ENCODE measurements at regions not wholly inside any gene's neighbourhood (a gene's known extent, or its start where the extent isn't known, plus 50 kb on each side); places are given as distances from the start of the nearest gene placed in this dataset.
A peak's percentile ranks its signal among the peaks of the same experiment; 100 is the strongest.

DNA sequence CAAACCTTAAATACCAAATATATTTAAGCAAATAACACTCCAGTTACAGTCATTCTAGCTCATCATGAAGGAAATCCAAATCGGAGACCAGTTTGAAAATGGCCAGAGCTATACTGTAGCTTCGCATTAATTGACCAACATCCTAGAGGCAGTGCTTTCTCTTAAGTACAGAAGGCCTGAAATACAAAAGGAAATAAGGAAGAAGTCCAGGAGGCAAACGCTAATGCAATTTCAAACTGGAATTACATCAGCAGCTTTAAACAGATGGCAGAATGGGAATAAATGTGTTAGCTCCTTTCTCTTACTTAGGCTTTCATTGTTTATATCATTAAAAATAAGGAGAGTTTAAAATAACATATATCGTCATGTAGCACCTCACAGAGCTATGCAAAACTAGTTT is 197.0 kb downstream of the SEC61B start:
- WGBS (ENCODE audit: insufficient coverage, low coverage, missing lambda C conversion rate) = 0% methylated on average over 4 of the region's 4 CpGs
- H3K4me2 ChIP-seq (ENCODE audit: insufficient read depth, low read length) = no peak overlapping the region
- intact Hi-C loops (cut with micrococcal nuclease) (no loop called here), in situ Hi-C loops (cut with MboI) (no loop called here)
- POLR2A ChIA-PET = interaction anchor here (0.8 kb wide), 1 partner anchor 92 kb away, joined by 3 read pairs; no protein-coding TSS in a partner anchor
- no peaks in the 10 kb centered on the region for H3K79me2 ChIP-seq (ENCODE audit: control insufficient read depth, insufficient read depth, low read length)
- H3K36me3 ChIP-seq (ENCODE audit: control insufficient read depth, insufficient read depth, low read length) = no peaks in the 10 kb centered on the region
- no peaks in the 10 kb centered on the region for H4K20me1 ChIP-seq (replicated peaks; ENCODE audit: control insufficient read depth, insufficient read depth, low read length)
- no peaks in the 10 kb centered on the region for H3K9me3 ChIP-seq (replicated peaks; ENCODE audit: control insufficient read depth, insufficient read depth, low read depth, low read length)
- H3K4me3 ChIP-seq = no peak overlapping the region
- H3K9me1 ChIP-seq (ENCODE audit: control insufficient read depth, insufficient read depth, low read length) = no peaks in the 10 kb centered on the region
- ATAC-seq (no peak), DNase-seq (ENCODE audit: extremely low read depth in 1 of 4, low spot score in 3 of 4) (no peak), FAIRE-seq (no peak)
- H3K9ac ChIP-seq (ENCODE audit: insufficient read depth in 1 of 2, low read depth in 2 of 2, low read length in 2 of 2) = no peak overlapping the region
- BruUV-seq (replicated peaks) = no TSS peak
- no peak for TF ChIP-seq CEBPG (CRISPR knock-in tag; IDR thresholded peaks at IDR 0.05)
- peak; percentile 85 to 94 for TF ChIP-seq CEBPG (tag; conservative IDR thresholded peaks at IDR 0.05 in 1 of 2, IDR thresholded peaks at IDR 0.05 in 1 of 2)
- TF ChIP-seq POLR2H (tag; IDR thresholded peaks at IDR 0.05; ENCODE audit: low read depth) = 0 out of 2 replicates have a peak, but pooled peaks have one; percentile 32
- TF ChIP-seq, protein P1, sequence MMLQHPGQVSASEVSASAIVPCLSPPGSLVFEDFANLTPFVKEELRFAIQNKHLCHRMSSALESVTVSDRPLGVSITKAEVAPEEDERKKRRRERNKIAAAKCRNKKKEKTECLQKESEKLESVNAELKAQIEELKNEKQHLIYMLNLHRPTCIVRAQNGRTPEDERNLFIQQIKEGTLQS (IDR thresholded peaks at IDR 0.05) = peak; percentile 28; the same call in 1 of the 2 replicates
- TF ChIP-seq, protein P1 (CRISPR knock-in tag; conservative IDR thresholded peaks at IDR 0.05) = no peak
- TF ChIP-seq, protein P2, sequence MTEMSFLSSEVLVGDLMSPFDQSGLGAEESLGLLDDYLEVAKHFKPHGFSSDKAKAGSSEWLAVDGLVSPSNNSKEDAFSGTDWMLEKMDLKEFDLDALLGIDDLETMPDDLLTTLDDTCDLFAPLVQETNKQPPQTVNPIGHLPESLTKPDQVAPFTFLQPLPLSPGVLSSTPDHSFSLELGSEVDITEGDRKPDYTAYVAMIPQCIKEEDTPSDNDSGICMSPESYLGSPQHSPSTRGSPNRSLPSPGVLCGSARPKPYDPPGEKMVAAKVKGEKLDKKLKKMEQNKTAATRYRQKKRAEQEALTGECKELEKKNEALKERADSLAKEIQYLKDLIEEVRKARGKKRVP (CRISPR knock-in tag; IDR thresholded peaks at IDR 0.05) = 0 out of 2 replicates have a peak, but pooled peaks have one; percentile 56
- TF ChIP-seq, protein P3, sequence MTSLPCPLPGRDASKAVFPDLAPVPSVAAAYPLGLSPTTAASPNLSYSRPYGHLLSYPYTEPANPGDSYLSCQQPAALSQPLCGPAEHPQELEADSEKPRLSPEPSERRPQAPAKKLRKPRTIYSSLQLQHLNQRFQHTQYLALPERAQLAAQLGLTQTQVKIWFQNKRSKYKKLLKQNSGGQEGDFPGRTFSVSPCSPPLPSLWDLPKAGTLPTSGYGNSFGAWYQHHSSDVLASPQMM (CRISPR knock-in tag; IDR thresholded peaks at IDR 0.05) = no peak
- TF ChIP-seq ZFP30 (CRISPR knock-in tag; IDR thresholded peaks at IDR 0.05; ENCODE audit: borderline replicate concordance) = no peak
- no peak for TF ChIP-seq ZEB2 (IDR thresholded peaks at IDR 0.05)
- no peak overlapping the region for H2AFZ ChIP-seq (ENCODE audit: low read depth, low read length)
- H3K4me1 ChIP-seq (replicated peaks in 1 of 2; ENCODE audit: control insufficient read depth in 2 of 2, insufficient read depth in 2 of 2, low read length in 2 of 2) = no peaks in the 10 kb centered on the region
- peaks cover 3 to 5% of the 10 kb centered on the region in 2 experiments; a peak in 3 of 5 replicates for H3K27me3 ChIP-seq (ENCODE audit: control insufficient read depth in 2 of 2, insufficient read depth in 2 of 2, low read length in 2 of 2)
- no peak overlapping the region for H3K27ac ChIP-seq (ENCODE audit: extremely low read depth, low read depth, low read length)
- CTCF ChIA-PET (ENCODE audit: low intra/inter-chr PET ratio) = no interaction called here
